Fibroblast of skin of left quadriceps (primary cell): ENCODE measurements at regions not wholly inside any gene's neighbourhood (a gene's known extent, or its start where the extent isn't known, plus 50 kb on each side); places are given as distances from the start of the nearest gene placed in this dataset.

Experiments used
- DNase-seq, 2 experiments: peaks; one replicate each; pipeline ENCODE4 v3.0.0-alpha.2; 2013; ENCODE audit warnings: low read depth in 2 of 2

GRCh38 chr20:10921491-10922010, 247.8 kb upstream of the JAG1 start:
- DNase-seq: no peak

- no peak for DNase-seq
These were observed 248.7 kb upstream of the JAG1 start for GRCh38 chr20:10922506-10922905.

- DNase-seq: peak; percentile 96 to 97
These were observed 249.1 kb upstream of the JAG1 start for GRCh38 chr20:10922941-10923340.

GRCh38 chr20:10924644-10925201, 250.9 kb upstream of the JAG1 start:
- DNase-seq: peak; percentile 97 to 98

- no peak for DNase-seq
These were observed 252.0 kb upstream of the JAG1 start for GRCh38 chr20:10925767-10926166.

- no peak for DNase-seq
These were observed 253.3 kb upstream of the JAG1 start for GRCh38 chr20:10927011-10927583.

- peak; percentile 28 to 36 for DNase-seq
These were observed 254.4 kb upstream of the JAG1 start for GRCh38 chr20:10927936-10928840.

GRCh38 chr20:10928841-10929421, 255.1 kb upstream of the JAG1 start:
- DNase-seq: no peak

- no peak for DNase-seq
These were observed 262.0 kb upstream of the JAG1 start for GRCh38 chr20:10935658-10936402.

- DNase-seq: no peak
These were observed 263.0 kb upstream of the JAG1 start for GRCh38 chr20:10936786-10937185.

GRCh38 chr20:10939331-10939941, 265.6 kb upstream of the JAG1 start:
- no peak for DNase-seq

- DNase-seq: no peak
These were observed 267.1 kb upstream of the JAG1 start for GRCh38 chr20:10940941-10941340.

- DNase-seq: no peak
These were observed 270.0 kb upstream of the JAG1 start for GRCh38 chr20:10943686-10944265.

- DNase-seq: no peak
These were observed 272.5 kb upstream of the JAG1 start for GRCh38 chr20:10946124-10946880.

- DNase-seq: no peak
These were observed 273.9 kb upstream of the JAG1 start for GRCh38 chr20:10947726-10948125.

- no peak for DNase-seq
These were observed 276.4 kb upstream of the JAG1 start for GRCh38 chr20:10949930-10950783.

GRCh38 chr20:10951216-10951615, 277.4 kb upstream of the JAG1 start:
- no peak for DNase-seq

GRCh38 chr20:10951904-10952303, 278.1 kb upstream of the JAG1 start:
- no peak for DNase-seq

- no peak for DNase-seq
These were observed 279.6 kb upstream of the JAG1 start for GRCh38 chr20:10953437-10953836.
